HepG2 (cell line): ENCODE measurements at regions not wholly inside any gene's neighbourhood (a gene's known extent, or its start where the extent isn't known, plus 50 kb on each side); places are given as distances from the start of the nearest gene placed in this dataset.
A peak's percentile ranks its signal among the peaks of the same experiment; 100 is the strongest.

ENCODE experiments used
- ATAC-seq: fragments of 200-7000 bp; cut with Tn5 transposase; 3 replicates; pipeline ENCODE4 v1.9.1; 2020; ENCODE audit warnings: mild to moderate bottlenecking, moderate library complexity
- BruUV-seq: library from RNA; stranded (reverse); fragments of 400-500 nt; replicated peaks from 2 replicates; lab custom pipeline; 2021; lab: Mats Ljungman, UMichigan
- CTCF ChIA-PET: fragments of 300-600 bp; formaldehyde crosslinking; extraction: SDS; loops from one replicate; lab custom pipeline; 2021; ENCODE audit warnings: low total read pairs, inconsistent platforms, low intra/inter-chr PET ratio; lab: Yijun Ruan, JAX
- POLR2A ChIA-PET: fragments of 350-600 bp; sonication (Branson Sonifier 250); formaldehyde crosslinking; loops from one replicate; lab custom pipeline; 2020; ENCODE audit warnings: antibody characterized with exemption, inconsistent platforms; lab: Yijun Ruan, JAX
- DNase-seq: peaks from one replicate; pipeline ENCODE4 v3.0.0-alpha.2; 2015; ENCODE audit warnings: low spot score
- FAIRE-seq: peaks from 3 replicates; lab custom pipeline; 2011; peaks lifted over from hg19 to GRCh38; lab: Jason Lieb, UNC
- H2AFZ ChIP-seq: one replicate; pipeline ENCODE4 v1.6.1; 2011; ENCODE audit warnings: low read length, inconsistent platforms
- H3K27ac ChIP-seq: fragments of 300-600 bp; 3 replicates; pipeline ENCODE4 v1.8.0; 2011; ENCODE audit warnings: mixed run types, mild to moderate bottlenecking, mixed read lengths, low read length, inconsistent platforms; ENCODE audit not compliant: insufficient read depth; ENCODE audit errors: extremely low read length
- H3K27me3 ChIP-seq, 2 experiments: fragments of 200-600 bp in 1 of 2; 2 replicates in 1 of 2; 3 replicates in 1 of 2; pipeline versions ENCODE4 v1.6.0 to v1.8.0; 2011; ENCODE audit warnings: low read length in 2 of 2, mild to moderate bottlenecking in 2 of 2, moderate library complexity in 2 of 2, inconsistent platforms in 1 of 2; ENCODE audit not compliant: insufficient read depth in 2 of 2, control insufficient read depth in 1 of 2
- H3K36me3 ChIP-seq, 2 experiments: fragments of 200-600 bp in 1 of 2; replicated peaks in 1 of 2; 2 replicates in 1 of 2; 3 replicates in 1 of 2; pipeline versions ENCODE4 v1.5.1 to v1.8.0; 2011; ENCODE audit warnings: low read length in 2 of 2, inconsistent platforms in 1 of 2; ENCODE audit not compliant: insufficient read depth in 2 of 2, control insufficient read depth in 1 of 2
- H3K4me1 ChIP-seq: 2 replicates; pipeline ENCODE4 v1.5.1; 2012; ENCODE audit warnings: low read length, inconsistent platforms; ENCODE audit not compliant: insufficient read depth
- H3K4me2 ChIP-seq: 2 replicates; pipeline ENCODE4 v1.6.0; 2011; ENCODE audit warnings: low read depth, low read length, inconsistent platforms
- H3K4me3 ChIP-seq, 3 experiments: fragments of 200-600 bp in 1 of 3; sonication (generic), shearing (Covaris generic) in 1 of 3; replicated peaks in 1 of 3; 2 replicates each; pipeline ENCODE4 v1.5.1; 2011 to 2016; ENCODE audit warnings: low read length in 3 of 3, inconsistent platforms in 2 of 3, low read depth in 2 of 3, mild to moderate bottlenecking in 2 of 3, control low read depth in 1 of 3, mixed read lengths in 1 of 3; ENCODE audit not compliant: insufficient read depth in 1 of 3
- H3K79me2 ChIP-seq: one replicate; pipeline ENCODE4 v1.6.1; 2011; ENCODE audit warnings: low read length, inconsistent platforms; ENCODE audit not compliant: insufficient read depth
- H3K9ac ChIP-seq: 2 replicates; pipeline ENCODE4 v1.6.0; 2011; ENCODE audit warnings: mild to moderate bottlenecking, low read depth, low read length, inconsistent platforms; ENCODE audit not compliant: insufficient read depth
- H3K9me3 ChIP-seq: 2 replicates; pipeline ENCODE4 v1.5.1; 2012; ENCODE audit warnings: mild to moderate bottlenecking, low read length
- H4K20me1 ChIP-seq: 2 replicates; pipeline ENCODE4 v1.6.0; 2011; ENCODE audit warnings: inconsistent platforms, mild to moderate bottlenecking, low read length, moderate library complexity; ENCODE audit not compliant: insufficient read depth
- DNMT3B ChIP-seq: conservative IDR thresholded peaks from 2 replicates; pipeline ENCODE4 v1.6.1; 2016; ENCODE audit warnings: missing biosample characterization, control low read depth
- FOXC1 ChIP-seq: sonication (generic); formaldehyde crosslinking; IDR thresholded peaks from 2 replicates; pipeline ENCODE4 v1.8.0; 2022; ENCODE audit warnings: mild to moderate bottlenecking, missing genetic modification reagents, borderline replicate concordance
- HNF4A ChIP-seq: sonication (generic); formaldehyde crosslinking; IDR thresholded peaks from 2 replicates; pipeline ENCODE4 v1.4.0; 2020; ENCODE audit warnings: missing genetic modification reagents
- RBAK ChIP-seq: sonication (generic); formaldehyde crosslinking; IDR thresholded peaks from 2 replicates; pipeline ENCODE4 v1.5.1; 2020; ENCODE audit warnings: mild to moderate bottlenecking, missing genetic modification reagents
- SNRNP70 ChIP-seq: fragments of 200-400 bp; formaldehyde crosslinking; IDR thresholded peaks from 2 replicates; pipeline ENCODE4 v1.6.1; 2017; ENCODE audit warnings: mild to moderate bottlenecking, low read depth, low read length, moderate library complexity
- ZNF12 ChIP-seq: sonication (generic); formaldehyde crosslinking; IDR thresholded peaks from 2 replicates; pipeline ENCODE4 v1.5.0; 2020; ENCODE audit warnings: missing genetic modification reagents
- ZNF256 ChIP-seq: sonication (generic); formaldehyde crosslinking; conservative IDR thresholded peaks from 2 replicates; pipeline ENCODE4 v1.4.0; 2020; ENCODE audit warnings: missing genetic modification reagents
- ZNF30 ChIP-seq: sonication (generic); formaldehyde crosslinking; IDR thresholded peaks from 2 replicates; pipeline ENCODE4 v1.5.0; 2020; ENCODE audit warnings: mild to moderate bottlenecking, missing genetic modification reagents
- ZNF770 ChIP-seq: sonication (generic); formaldehyde crosslinking; IDR thresholded peaks from 2 replicates; pipeline ENCODE4 v1.5.0; 2020; ENCODE audit warnings: mild to moderate bottlenecking, missing genetic modification reagents
- ZNF792 ChIP-seq: IDR thresholded peaks from 2 replicates; pipeline ENCODE4 v1.6.1; 2016
- ZNF883 ChIP-seq: sonication (generic); formaldehyde crosslinking; IDR thresholded peaks from 2 replicates; pipeline ENCODE4 v1.5.1; 2020; ENCODE audit warnings: mild to moderate bottlenecking, missing genetic modification reagents; ENCODE audit errors: not compliant biosample characterization
- ZSCAN22 ChIP-seq: sonication (generic); formaldehyde crosslinking; IDR thresholded peaks from 2 replicates; pipeline ENCODE4 v1.4.0; 2020; ENCODE audit warnings: mild to moderate bottlenecking, missing genetic modification reagents
- WGBS: methylation state at CpG from one replicate; pipeline ENCODE4 v1.1.6; 2017; ENCODE audit warnings: low lambda C conversion rate; 5-methylcytosine and 5-hydroxymethylcytosine counted together
- in situ Hi-C: cut with HindIII; loops from 2 replicates; pipeline ENCODE4 v1.10.0; 2017; ENCODE audit warnings: low pct_unique_long_range_greater_than_20kb; ENCODE audit not compliant: extremely low pct_ligation_motif_present
- intact Hi-C: fragments of 100-400 bp; cut with micrococcal nuclease; formaldehyde crosslinking; loops from one replicate; pipeline ENCODE4 v1.10.0; 2022; ENCODE audit not compliant: unreplicated experiment
- TF ChIP-seq, protein P1 (sequence below): sonication (generic); formaldehyde crosslinking; IDR thresholded peaks from 2 replicates; pipeline ENCODE4 v1.4.0; 2020; ENCODE audit warnings: missing genetic modification reagents

GRCh38 chr4:1532549-1533395 lies 126.5 kb upstream of the NKX1-1 start (continued):
- TF ChIP-seq ZNF30 (CRISPR knock-in tag) (no peak), ZSCAN22 (CRISPR knock-in tag) (no peak), FOXC1 (no peak), ZNF883 (no peak), ZNF256 (CRISPR knock-in tag) (no peak), DNMT3B (CRISPR knock-in tag) (no peak)

DNA sequence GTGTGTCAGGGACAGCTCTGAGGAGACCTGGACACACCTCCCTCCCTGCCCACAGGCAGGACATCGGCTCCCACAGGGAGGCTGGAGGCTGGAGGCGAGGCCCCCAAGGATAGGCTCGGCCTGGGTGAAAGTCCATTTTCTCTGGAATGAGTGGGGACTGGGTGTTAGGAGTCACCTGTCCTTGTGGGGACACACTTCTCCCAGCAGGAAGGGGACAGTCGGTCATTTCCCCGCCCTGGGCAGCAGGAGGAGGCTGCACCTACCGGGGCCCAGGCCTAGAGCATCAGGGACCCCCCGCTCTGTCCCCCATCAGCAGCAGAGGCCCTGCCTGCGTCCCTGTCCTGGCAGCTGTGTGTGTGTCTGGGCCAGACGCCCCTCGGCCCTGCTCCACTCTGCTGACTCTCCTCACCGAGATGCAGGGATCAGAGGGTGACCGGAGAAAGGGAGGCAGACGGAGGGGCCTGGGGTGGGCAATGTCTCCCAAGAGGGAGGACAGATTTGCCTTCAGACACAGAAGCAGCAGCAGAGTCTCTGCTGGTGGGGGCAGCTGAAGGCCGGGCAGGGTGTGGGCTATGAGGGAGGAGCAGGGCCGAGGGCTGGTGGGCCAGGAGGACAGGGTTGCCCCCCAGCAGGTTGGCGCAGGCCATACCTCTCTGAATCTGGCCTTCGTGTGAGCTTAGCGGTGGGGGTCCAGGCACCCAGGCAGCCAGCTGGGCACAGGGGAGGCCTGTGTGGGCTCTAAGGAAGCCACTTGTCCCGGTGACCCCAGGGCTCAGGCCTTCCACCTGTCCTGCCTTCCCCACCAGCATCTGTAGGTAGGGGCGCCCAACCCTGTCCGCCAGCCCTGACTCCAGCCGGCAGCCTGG lies 125.7 kb upstream of the NKX1-1 start:
- H3K79me2 ChIP-seq = no peaks in the 10 kb centered on the region
- DNase-seq (no peak), ATAC-seq (peak; percentile 72), FAIRE-seq (no peak)
- ChIA-PET CTCF (no interaction called here), POLR2A (no interaction called here)
- no peaks in the 10 kb centered on the region for H4K20me1 ChIP-seq
- H3K9ac ChIP-seq = no peak overlapping the region
- no TSS peak for BruUV-seq
- in situ Hi-C loops = no loop called here
- no peaks in the 10 kb centered on the region for H3K9me3 ChIP-seq
- H3K27ac ChIP-seq = no peak overlapping the region
- H3K4me2 ChIP-seq = no peak overlapping the region
- no peaks in the 10 kb centered on the region for H3K36me3 ChIP-seq
- intact Hi-C loops = no loop called here
- 44% methylated on average over 7 of the region's 22 CpGs for WGBS
- no peak overlapping the region for H2AFZ ChIP-seq
- no peak overlapping the region for H3K4me3 ChIP-seq
- H3K27me3 ChIP-seq = peaks cover 7 to 57% of the 10 kb centered on the region in 2 experiments; a peak in 4 of 5 replicates
- TF ChIP-seq RBAK (CRISPR knock-in tag) (no peak), HNF4A (CRISPR knock-in tag) (peak; percentile 46), ZNF12 (CRISPR knock-in tag) (no peak), ZNF770 (CRISPR knock-in tag) (peak; percentile 90), SNRNP70 (no peak), ZNF792 (CRISPR knock-in tag) (no peak)
- TF ChIP-seq, protein P1, sequence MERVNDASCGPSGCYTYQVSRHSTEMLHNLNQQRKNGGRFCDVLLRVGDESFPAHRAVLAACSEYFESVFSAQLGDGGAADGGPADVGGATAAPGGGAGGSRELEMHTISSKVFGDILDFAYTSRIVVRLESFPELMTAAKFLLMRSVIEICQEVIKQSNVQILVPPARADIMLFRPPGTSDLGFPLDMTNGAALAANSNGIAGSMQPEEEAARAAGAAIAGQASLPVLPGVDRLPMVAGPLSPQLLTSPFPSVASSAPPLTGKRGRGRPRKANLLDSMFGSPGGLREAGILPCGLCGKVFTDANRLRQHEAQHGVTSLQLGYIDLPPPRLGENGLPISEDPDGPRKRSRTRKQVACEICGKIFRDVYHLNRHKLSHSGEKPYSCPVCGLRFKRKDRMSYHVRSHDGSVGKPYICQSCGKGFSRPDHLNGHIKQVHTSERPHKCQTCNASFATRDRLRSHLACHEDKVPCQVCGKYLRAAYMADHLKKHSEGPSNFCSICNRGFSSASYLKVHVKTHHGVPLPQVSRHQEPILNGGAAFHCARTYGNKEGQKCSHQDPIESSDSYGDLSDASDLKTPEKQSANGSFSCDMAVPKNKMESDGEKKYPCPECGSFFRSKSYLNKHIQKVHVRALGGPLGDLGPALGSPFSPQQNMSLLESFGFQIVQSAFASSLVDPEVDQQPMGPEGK (CRISPR knock-in tag) = 0 out of 2 replicates have a peak, but pooled peaks have one; percentile 29
- peaks cover 7% of the 10 kb centered on the region for H3K4me1 ChIP-seq
